HG02571 (cell line): ENCODE measurements at regions not wholly inside any gene's neighbourhood (a gene's known extent, or its start where the extent isn't known, plus 50 kb on each side); places are given as distances from the start of the nearest gene placed in this dataset.
"Not testable (repeated sequence)": the region's sequence is repeated elsewhere in the genome, so short reads cannot be mapped to it uniquely, and the experiment has no call there.

Source experiments
- ATAC-seq: cut with Tn5 transposase; IDR thresholded peaks from one replicate; pipeline ENCODE4 v1.9.1; 2021; ENCODE audit warnings: mild to moderate bottlenecking, moderate library complexity; ENCODE audit not compliant: unreplicated experiment

- ATAC-seq = no peak
Measured at GRCh38 chr2:58730764-58731487, 489.8 kb upstream of the FANCL start.

- no peak for ATAC-seq
Measured at GRCh38 chr2:58727981-58728656, 487.0 kb upstream of the FANCL start.

- no peak for ATAC-seq
Measured at GRCh38 chr2:58721912-58722591, 480.9 kb upstream of the FANCL start.

GRCh38 chr2:58720770-58721697 lies 479.9 kb upstream of the FANCL start:
- ATAC-seq = no peak

- ATAC-seq = no peak
Measured at GRCh38 chr2:58720033-58720769, 479.1 kb upstream of the FANCL start.

- no peak for ATAC-seq
Measured at GRCh38 chr2:58715344-58715743, 474.2 kb upstream of the FANCL start.

- ATAC-seq = no peak
Measured at GRCh38 chr2:58714238-58714637, 473.1 kb upstream of the FANCL start.

- ATAC-seq = no peak
Measured at GRCh38 chr2:58710795-58711279, 469.7 kb upstream of the FANCL start.

GRCh38 chr2:58709687-58710354 lies 468.7 kb upstream of the FANCL start:
- ATAC-seq = no peak

GRCh38 chr2:58709274-58709673 lies 468.1 kb upstream of the FANCL start:
- ATAC-seq = no peak

- ATAC-seq = no peak
Measured at GRCh38 chr2:58708565-58708964, 467.4 kb upstream of the FANCL start.

- ATAC-seq = no peak
Measured at GRCh38 chr2:58702302-58702885, 461.3 kb upstream of the FANCL start.

- ATAC-seq = no peak
Measured at GRCh38 chr2:58701688-58702301, 460.7 kb upstream of the FANCL start.

GRCh38 chr2:58700591-58700990 lies 459.5 kb upstream of the FANCL start:
- ATAC-seq = no peak

- ATAC-seq = no peak
Measured at GRCh38 chr2:58699411-58699810, 458.3 kb upstream of the FANCL start.

- no peak for ATAC-seq
Measured at GRCh38 chr2:58698620-58699019, 457.5 kb upstream of the FANCL start.

GRCh38 chr2:58694114-58694513 lies 453.0 kb upstream of the FANCL start:
- not testable (repeated sequence) for ATAC-seq

GRCh38 chr2:58691041-58691440 lies 449.9 kb upstream of the FANCL start:
- not testable (repeated sequence) for ATAC-seq

GRCh38 chr2:58688813-58689212 lies 447.7 kb upstream of the FANCL start:
- ATAC-seq = no peak
